GM23338 (cell line): ENCODE measurements at regions not wholly inside any gene's neighbourhood (a gene's known extent, or its start where the extent isn't known, plus 50 kb on each side); places are given as distances from the start of the nearest gene placed in this dataset.

Source experiments
- ATAC-seq: fragments of 200-7000 bp; cut with Tn5 transposase; 3 replicates; pipeline ENCODE4 v1.9.1; 2020
- DNase-seq: peaks from one replicate; pipeline ENCODE4 v3.0.0-alpha.2; 2015; ENCODE audit warnings: low spot score
- H2AFZ ChIP-seq: fragments of 200-600 bp; sonication (generic); 2 replicates; pipeline ENCODE4 v1.8.0; 2016; ENCODE audit warnings: antibody characterized with exemption, mild to moderate bottlenecking, moderate library complexity
- H3F3A ChIP-seq: fragments of 200-600 bp; sonication (generic); replicated peaks from 2 replicates; pipeline ENCODE4 v1.8.0; 2017; ENCODE audit warnings: antibody characterized with exemption, mixed run types, low read depth
- H3K27ac ChIP-seq: fragments of 200-600 bp; sonication (generic); 2 replicates; pipeline ENCODE4 v1.6.1; 2016; ENCODE audit warnings: low read depth
- H3K27me3 ChIP-seq: fragments of 200-600 bp; sonication (generic); 2 replicates; pipeline ENCODE4 v1.8.0; 2016; ENCODE audit warnings: mild to moderate bottlenecking, mixed run types, moderate library complexity; ENCODE audit not compliant: insufficient read depth
- H3K36me3 ChIP-seq: fragments of 200-600 bp; sonication (generic); 2 replicates; pipeline ENCODE4 v1.8.0; 2016; ENCODE audit warnings: mild to moderate bottlenecking; ENCODE audit not compliant: insufficient read depth
- H3K4me1 ChIP-seq: fragments of 200-600 bp; sonication (generic); 2 replicates; pipeline ENCODE4 v1.8.0; 2016; ENCODE audit warnings: mild to moderate bottlenecking, moderate library complexity; ENCODE audit not compliant: insufficient read depth
- H3K4me2 ChIP-seq: fragments of 200-600 bp; sonication (generic); 2 replicates; pipeline ENCODE4 v1.7.1; 2017; ENCODE audit warnings: mixed run types
- H3K4me3 ChIP-seq: fragments of 200-600 bp; sonication (generic); 2 replicates; pipeline ENCODE4 v1.6.1; 2016; ENCODE audit warnings: mixed run types
- H3K79me2 ChIP-seq: fragments of 200-600 bp; sonication (generic); replicated peaks from 2 replicates; pipeline ENCODE4 v1.8.0; 2017; ENCODE audit warnings: mild to moderate bottlenecking; ENCODE audit not compliant: insufficient read depth
- H3K9me2 ChIP-seq: fragments of 200-600 bp; sonication (generic); 2 replicates; pipeline ENCODE4 v1.8.0; 2017; ENCODE audit not compliant: insufficient read depth
- H4K20me1 ChIP-seq: fragments of 200-600 bp; sonication (generic); replicated peaks from 2 replicates; pipeline ENCODE4 v1.8.0; 2017; ENCODE audit warnings: mild to moderate bottlenecking; ENCODE audit not compliant: insufficient read depth
- H3K27ac Mint-ChIP-seq: 2 replicates; pipeline ENCODE4 v1.8.0; 2020; ENCODE audit warnings: inconsistent platforms, mild to moderate bottlenecking, moderate library complexity, mixed read lengths
- H3K27me3 Mint-ChIP-seq: 3 replicates; pipeline ENCODE4 v1.8.0; 2022; ENCODE audit warnings: low read depth, mild to moderate bottlenecking, moderate library complexity, mixed read lengths, inconsistent platforms; ENCODE audit not compliant: insufficient read depth, poor library complexity
- H3K36me3 Mint-ChIP-seq: 3 replicates; pipeline ENCODE4 v1.8.0; 2021; ENCODE audit warnings: low read depth, mild to moderate bottlenecking, inconsistent platforms, moderate library complexity, mixed read lengths
- H3K4me1 Mint-ChIP-seq: 3 replicates; pipeline ENCODE4 v1.8.0; 2020; ENCODE audit warnings: mild to moderate bottlenecking, inconsistent platforms, mixed read lengths
- H3K4me3 Mint-ChIP-seq: 3 replicates; pipeline ENCODE4 v1.8.0; 2021; ENCODE audit warnings: moderate library complexity, mild to moderate bottlenecking, inconsistent platforms, mixed read lengths
- H3K9me3 Mint-ChIP-seq: 3 replicates; pipeline ENCODE4 v1.8.0; 2020; ENCODE audit warnings: moderate library complexity, mild to moderate bottlenecking, inconsistent platforms, mixed read lengths
- CREB1 ChIP-seq: fragments of 250-450 bp; sonication (Bioruptor Pico); IDR thresholded peaks from 2 replicates; pipeline ENCODE4 v1.5.0; 2020; ENCODE audit warnings: low read depth, mild to moderate bottlenecking, moderate library complexity
- CTCF ChIP-seq, 2 experiments: fragments of 200-600 bp in 1 of 2; sonication (generic) in 1 of 2; conservative IDR thresholded peaks; 2 replicates each; pipeline versions ENCODE4 v1.5.1 to v1.6.1; 2016 to 2017; ENCODE audit warnings: antibody characterized with exemption in 2 of 2, low read depth in 2 of 2, mild to moderate bottlenecking in 2 of 2, moderate library complexity in 1 of 2
- EZH2 ChIP-seq: fragments of 200-600 bp; sonication (generic); IDR thresholded peaks from one replicate; pipeline ENCODE4 v1.8.0; 2017; ENCODE audit warnings: antibody characterized with exemption, mild to moderate bottlenecking, low read depth; ENCODE audit not compliant: unreplicated experiment
- REST ChIP-seq: IDR thresholded peaks from one replicate; pipeline ENCODE4 v1.6.1; 2018; ENCODE audit warnings: antibody characterized with exemption; ENCODE audit not compliant: unreplicated experiment
- STAT1 ChIP-seq: IDR thresholded peaks from one replicate; pipeline ENCODE4 v1.6.1; 2016; ENCODE audit warnings: antibody characterized with exemption; ENCODE audit not compliant: unreplicated experiment

- no peak for TF ChIP-seq REST
These were observed 145.7 kb downstream of the CYP26A1 start (continued) for GRCh38 chr10:93219347-93219746.

GRCh38 chr10:93220296-93221170 lies 146.8 kb downstream of the CYP26A1 start:
- Mint-ChIP-seq H3K9me3 (peaks cover 10% of the 10 kb centered on the region), H3K36me3 (peaks cover 2% of the 10 kb centered on the region; the same call in 2 of the 3 replicates), H3K27me3 (peaks cover 12% of the 10 kb centered on the region), H3K4me1 (0 out of 3 replicates have a peak, but pooled peaks cover 2% of the 10 kb centered on the region), H3K4me3 (no peak overlapping the region), H3K27ac (no peak overlapping the region)
- no peak overlapping the region for H3K4me2 ChIP-seq
- peak overlapping the region; percentile 98 for H2AFZ ChIP-seq
- H3K4me1 ChIP-seq = no peaks in the 10 kb centered on the region
- H3K4me3 ChIP-seq = no peak overlapping the region
- H3K27me3 ChIP-seq = no peaks in the 10 kb centered on the region
- no peaks in the 10 kb centered on the region for H3F3A ChIP-seq
- H4K20me1 ChIP-seq = no peaks in the 10 kb centered on the region
- peak; percentile 85 for ATAC-seq
- DNase-seq = peak; percentile 71
- TF ChIP-seq CTCF (conservative IDR thresholded peaks at IDR 0.05; ENCODE audit: low read depth in 2 of 2) (peak; percentile 55 to 72), CREB1 (no peak), EZH2 (no peak), STAT1 (no peak)
- no peaks in the 10 kb centered on the region for H3K36me3 ChIP-seq
- H3K27ac ChIP-seq = no peak overlapping the region
- H3K9me2 ChIP-seq = 0 out of 2 replicates have a peak, but pooled peaks cover 3% of the 10 kb centered on the region
- no peaks in the 10 kb centered on the region for H3K79me2 ChIP-seq

- Mint-ChIP-seq H3K4me3 (no peak overlapping the region), H3K27ac (no peak overlapping the region)
- no peak for ATAC-seq
- no peak for TF ChIP-seq CTCF (conservative IDR thresholded peaks at IDR 0.05; ENCODE audit: low read depth in 2 of 2)
- TF ChIP-seq REST = no peak
These were observed 147.4 kb downstream of the CYP26A1 start for GRCh38 chr10:93221171-93221496.

More at GRCh38 chr10:93221171-93221496, 147.4 kb downstream of the CYP26A1 start:
- no peaks in the 10 kb centered on the region for H3K27me3 ChIP-seq
- peak overlapping the region; percentile 98; the same call in 1 of the 2 replicates for H2AFZ ChIP-seq
- no peak overlapping the region for H3K4me2 ChIP-seq
- no peaks in the 10 kb centered on the region for H3K79me2 ChIP-seq
- peaks cover 10% of the 10 kb centered on the region for H3K9me3 Mint-ChIP-seq
- no peaks in the 10 kb centered on the region for H3K36me3 ChIP-seq
- no peaks in the 10 kb centered on the region for H4K20me1 ChIP-seq
- H3K4me1 Mint-ChIP-seq = 0 out of 3 replicates have a peak, but pooled peaks cover 2% of the 10 kb centered on the region
- peaks cover 10% of the 10 kb centered on the region for H3K27me3 Mint-ChIP-seq
- H3K36me3 Mint-ChIP-seq = peaks cover 4% of the 10 kb centered on the region; the same call in 2 of the 3 replicates
- DNase-seq = no peak
- 0 out of 2 replicates have a peak, but pooled peaks cover 3% of the 10 kb centered on the region for H3K9me2 ChIP-seq
- H3F3A ChIP-seq = no peaks in the 10 kb centered on the region
- no peaks in the 10 kb centered on the region for H3K4me1 ChIP-seq
- H3K4me3 ChIP-seq = no peak overlapping the region
- H3K27ac ChIP-seq = no peak overlapping the region
